Heart left ventricle (tissue), 16 donors: ENCODE measurements at regions not wholly inside any gene's neighbourhood (a gene's known extent, or its start where the extent isn't known, plus 50 kb on each side); places are given as distances from the start of the nearest gene placed in this dataset.

ENCODE experiments used
- ATAC-seq, 4 donors: fragments of 200-7000 bp; cut with Tn5 transposase; one replicate each; pipeline ENCODE4 v1.9.1; 2020 to 2022; ENCODE audit warnings: moderate library complexity in 4 of 4, mild to moderate bottlenecking in 3 of 4, moderate number of reproducible peaks in 1 of 4
- DNase-seq, 5 donors: peaks; one replicate each; pipeline ENCODE4 v3.0.0-alpha.2; 2020
- H3K27ac ChIP-seq, 12 donors: fragments of 200-600 bp; sonication (generic) in 4 of 12; one replicate each; pipeline versions ENCODE4 v1.5.0 to v1.8.0; 2016 to 2022; ENCODE audit warnings: mild to moderate bottlenecking in 2 of 12
- H3K27me3 ChIP-seq, 9 donors: fragments of 200-600 bp; sonication (generic) in 2 of 9; one replicate each; pipeline versions ENCODE4 v1.5.1 to v1.8.0; 2016 to 2022; ENCODE audit warnings: mild to moderate bottlenecking in 3 of 9
- H3K36me3 ChIP-seq, 9 donors: fragments of 200-600 bp; sonication (generic) in 2 of 9; one replicate each; pipeline versions ENCODE4 v1.5.0 to v1.8.0; 2018 to 2022; ENCODE audit warnings: mild to moderate bottlenecking in 2 of 9
- H3K4me1 ChIP-seq, 12 donors: fragments of 200-600 bp; sonication (generic) in 4 of 12; one replicate each; pipeline versions ENCODE4 v1.5.0 to v1.8.0; 2016 to 2022; ENCODE audit warnings: mild to moderate bottlenecking in 3 of 12
- H3K4me3 ChIP-seq, 12 donors: fragments of 200-600 bp; sonication (generic) in 4 of 12; one replicate each; pipeline versions ENCODE4 v1.5.0 to v1.8.0; 2017 to 2022; ENCODE audit warnings: mild to moderate bottlenecking in 9 of 12, moderate library complexity in 4 of 12
- H3K9me3 ChIP-seq, 12 donors: fragments of 200-600 bp; sonication (generic) in 4 of 12; one replicate each; pipeline versions ENCODE4 v1.5.0 to v1.8.0; 2016 to 2022; ENCODE audit warnings: mild to moderate bottlenecking in 1 of 12
- CTCF ChIP-seq, 12 donors: fragments of 200-600 bp; sonication (generic) in 4 of 12; IDR thresholded peaks; one replicate each; pipeline versions ENCODE4 v1.5.0 to v1.8.0; 2018 to 2022; ENCODE audit warnings: antibody characterized with exemption in 12 of 12, mild to moderate bottlenecking in 5 of 12
- POLR2A ChIP-seq, 2 donors: fragments of 450-650 bp; IDR thresholded peaks; one replicate each; pipeline ENCODE4 v1.6.1; 2017; ENCODE audit warnings: antibody characterized with exemption in 2 of 2, mild to moderate bottlenecking in 2 of 2, moderate library complexity in 2 of 2
- WGBS, 4 donors: extraction: QIAGEN DNeasy Blood & Tissue Kit in 2 of 4; methylation state at CpG; one replicate each; pipeline versions ENCODE4 v1.1.5 to v1.1.7; 2013 to 2018; 5-methylcytosine and 5-hydroxymethylcytosine counted together
- intact Hi-C, 10 donors: fragments of 100-400 bp; cut with DNase I; formaldehyde crosslinking; loops; one replicate each; pipeline versions ENCODE4 v1.11.1 to v1.14.2; 2022
- donor health status: ischemic (EF 13 %, LVEDD 7.1; RV severe dilation, severe dysfunction).
- donor health status: healthy with polysubstance abuse.
- donor health status: DM: no; HTN: yes; CAD: no.
- donor health status: DM: no; HTN: no; CAD: no.
- donor health status: ischemic (EF 25% LVEDD 6.9; RV normal size, moderate dysfunction).
- donor health status: ischemic (EF 25% LVEDD 5.7; RV mildly dilated, moderate dysfunction).
- donor health status: healthy.
- donor health status: DM: yes; HTN: yes; CAD: no.
- donor health status: ischemic (EF 35%, LVEDD 5.7; RV mildly dilated, moderate dysfunction).
- donor health status: nonischemic (EF 11% LVEDD 7.7; RV severe dilation, severe dysfunction).
- donor health status: DM: yes; HTN: yes; CAD: no.
- donor health status: PGD.
- donor health status: ischemic (EF 29% LVEDD 5.4; RV normal size, mild dysfunction).
- donor health status: nonischemic (EF 23%, LVEDD 6.1; RV moderate dilation, normal function).

GRCh38 chr18:44111337-44111736, 569.4 kb upstream of the SETBP1 start:
- H3K27ac ChIP-seq: no peak overlapping the region
- H3K4me3 ChIP-seq: no peak overlapping the region
- H3K27me3 ChIP-seq: no peaks in the 10 kb centered on the region
- H3K9me3 ChIP-seq: no peaks in the 10 kb centered on the region
- intact Hi-C loops: no loop called here
- DNase-seq: no peak
- no peaks in the 10 kb centered on the region for H3K4me1 ChIP-seq
- no peaks in the 10 kb centered on the region for H3K36me3 ChIP-seq
- TF ChIP-seq CTCF (IDR thresholded peaks at IDR 0.05): no peak
- TF ChIP-seq POLR2A (IDR thresholded peaks at IDR 0.05): no peak
- no peak for ATAC-seq

- Histone ChIP-seq H3K9me3 (no peaks in the 10 kb centered on the region), H3K4me1 (no peaks in the 10 kb centered on the region), H3K36me3 (no peaks in the 10 kb centered on the region), H3K27ac (no peak overlapping the region), H3K4me3 (no peak overlapping the region), H3K27me3 (no peaks in the 10 kb centered on the region)
- no peak for TF ChIP-seq POLR2A (IDR thresholded peaks at IDR 0.05)
- no peak for TF ChIP-seq CTCF (IDR thresholded peaks at IDR 0.05)
- ATAC-seq: no peak
- intact Hi-C loops: no loop called here
- DNase-seq: no peak
These were observed 562.9 kb upstream of the SETBP1 start for GRCh38 chr18:44117821-44118220.

GRCh38 chr18:44119607-44120006, 561.1 kb upstream of the SETBP1 start:
- H3K27me3 ChIP-seq: no peaks in the 10 kb centered on the region
- H3K9me3 ChIP-seq: no peaks in the 10 kb centered on the region
- no peak overlapping the region for H3K4me3 ChIP-seq
- 84 to 92% (median 89%) methylated on average over 2 of the region's 2 CpGs for WGBS, 4 donors
- no peaks in the 10 kb centered on the region for H3K36me3 ChIP-seq
- intact Hi-C loops: loop anchor here in 3 of 10 donors (10.0 kb wide), 3 partner anchors 205 to 1265 kb away; no protein-coding TSS in a partner anchor
- H3K4me1 ChIP-seq: no peaks in the 10 kb centered on the region
- ATAC-seq (no peak), DNase-seq (no peak)
- no peak overlapping the region for H3K27ac ChIP-seq
- TF ChIP-seq POLR2A (IDR thresholded peaks at IDR 0.05): no peak
- TF ChIP-seq CTCF (IDR thresholded peaks at IDR 0.05): no peak

- Histone ChIP-seq H3K27ac (no peak overlapping the region), H3K27me3 (no peaks in the 10 kb centered on the region), H3K4me1 (no peaks in the 10 kb centered on the region), H3K9me3 (no peaks in the 10 kb centered on the region), H3K36me3 (no peaks in the 10 kb centered on the region), H3K4me3 (no peak overlapping the region)
- no peak for TF ChIP-seq POLR2A (IDR thresholded peaks at IDR 0.05)
- no peak for TF ChIP-seq CTCF (IDR thresholded peaks at IDR 0.05)
- intact Hi-C loops: loop anchor here in 3 of 10 donors (10.0 kb wide), 3 partner anchors 201 to 1261 kb away; no protein-coding TSS in a partner anchor
- ATAC-seq (no peak), DNase-seq (no peak)
- WGBS, 4 donors: 82 to 93% (median 85%) methylated on average over 2 of the region's 2 CpGs
These were observed 556.9 kb upstream of the SETBP1 start for GRCh38 chr18:44123743-44124142.
